ENCODE measurements at regions not wholly inside any gene's neighbourhood (a gene's known extent, or its start where the extent isn't known, plus 50 kb on each side); places are given as distances from the start of the nearest gene placed in this dataset.

DNA sequence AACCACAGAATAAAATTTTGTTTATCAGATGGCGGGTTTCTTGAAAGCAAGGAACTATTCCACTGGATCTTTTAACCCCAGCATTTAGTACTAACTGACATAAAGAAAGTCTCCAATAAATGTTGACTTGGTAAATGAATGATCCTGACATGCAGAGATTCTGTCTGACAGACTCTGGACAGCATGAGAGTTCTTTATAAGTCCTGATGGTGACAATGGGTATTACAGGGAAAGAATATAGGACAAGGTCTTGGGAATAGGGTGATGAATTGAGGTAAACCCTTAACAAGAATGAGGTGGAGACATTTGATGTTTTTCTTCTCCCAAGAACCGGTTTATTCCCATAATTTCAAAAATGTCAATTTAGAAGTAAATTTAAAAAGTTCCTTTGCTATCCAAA is 453.9 kb downstream of the TUSC1 start:
- H3K36me3 Mint-ChIP-seq (ENCODE audit: low read depth): no peaks in the 10 kb centered on the region
- intact Hi-C loops (cut with micrococcal nuclease): loop anchor here (10.0 kb wide), 1 partner anchor 350 kb away; no protein-coding TSS in a partner anchor
- ATAC-seq: no peak
- H3K4me3 Mint-ChIP-seq: no peak overlapping the region
- DNase-seq: no peak
- TF ChIP-seq, protein P1, sequence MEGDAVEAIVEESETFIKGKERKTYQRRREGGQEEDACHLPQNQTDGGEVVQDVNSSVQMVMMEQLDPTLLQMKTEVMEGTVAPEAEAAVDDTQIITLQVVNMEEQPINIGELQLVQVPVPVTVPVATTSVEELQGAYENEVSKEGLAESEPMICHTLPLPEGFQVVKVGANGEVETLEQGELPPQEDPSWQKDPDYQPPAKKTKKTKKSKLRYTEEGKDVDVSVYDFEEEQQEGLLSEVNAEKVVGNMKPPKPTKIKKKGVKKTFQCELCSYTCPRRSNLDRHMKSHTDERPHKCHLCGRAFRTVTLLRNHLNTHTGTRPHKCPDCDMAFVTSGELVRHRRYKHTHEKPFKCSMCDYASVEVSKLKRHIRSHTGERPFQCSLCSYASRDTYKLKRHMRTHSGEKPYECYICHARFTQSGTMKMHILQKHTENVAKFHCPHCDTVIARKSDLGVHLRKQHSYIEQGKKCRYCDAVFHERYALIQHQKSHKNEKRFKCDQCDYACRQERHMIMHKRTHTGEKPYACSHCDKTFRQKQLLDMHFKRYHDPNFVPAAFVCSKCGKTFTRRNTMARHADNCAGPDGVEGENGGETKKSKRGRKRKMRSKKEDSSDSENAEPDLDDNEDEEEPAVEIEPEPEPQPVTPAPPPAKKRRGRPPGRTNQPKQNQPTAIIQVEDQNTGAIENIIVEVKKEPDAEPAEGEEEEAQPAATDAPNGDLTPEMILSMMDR (IDR thresholded peaks at IDR 0.05): no peak
- no peaks in the 10 kb centered on the region for H3K27me3 Mint-ChIP-seq
- no peak overlapping the region for H3K27ac Mint-ChIP-seq
- CTCF ChIA-PET: no interaction called here
- POLR2A ChIA-PET: interaction anchor here (0.6 kb wide), 1 partner anchor 34 kb away, joined by 3 read pairs; no protein-coding TSS in a partner anchor
- H3K9me3 Mint-ChIP-seq: peaks cover 11% of the 10 kb centered on the region
- no peaks in the 10 kb centered on the region for H3K4me1 Mint-ChIP-seq (ENCODE audit: low read depth)

DNA sequence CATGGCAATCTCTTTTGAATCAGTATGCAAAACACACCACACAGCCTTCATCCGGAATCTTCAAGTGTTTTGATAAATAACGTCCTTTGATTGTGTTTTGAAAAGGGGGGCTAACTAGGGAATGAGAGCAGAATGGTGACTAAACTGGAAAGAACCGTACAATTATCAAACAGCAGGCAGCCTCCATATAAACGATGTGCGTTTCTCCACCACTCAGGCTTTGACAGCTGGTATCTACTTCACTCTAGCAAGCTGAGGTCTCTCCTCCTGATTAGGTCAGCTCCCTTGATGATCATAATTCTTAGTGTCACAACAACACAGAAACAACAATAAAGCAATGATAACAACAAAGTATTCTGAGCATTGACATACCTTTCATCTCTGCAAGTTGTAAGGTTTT is 465.9 kb downstream of the TUSC1 start:
- peaks cover 14% of the 10 kb centered on the region for H3K9me3 Mint-ChIP-seq
- H3K4me1 Mint-ChIP-seq (ENCODE audit: low read depth): no peaks in the 10 kb centered on the region
- CTCF ChIA-PET: no interaction called here
- TF ChIP-seq, protein P1 (IDR thresholded peaks at IDR 0.05): no peak
- no peak overlapping the region for H3K4me3 Mint-ChIP-seq
- ATAC-seq (no peak), DNase-seq (no peak)
- no peaks in the 10 kb centered on the region for H3K36me3 Mint-ChIP-seq (ENCODE audit: low read depth)
- no peak overlapping the region for H3K27ac Mint-ChIP-seq
- POLR2A ChIA-PET: no interaction called here
- intact Hi-C loops (cut with micrococcal nuclease): no loop called here
- no peaks in the 10 kb centered on the region for H3K27me3 Mint-ChIP-seq

DNA sequence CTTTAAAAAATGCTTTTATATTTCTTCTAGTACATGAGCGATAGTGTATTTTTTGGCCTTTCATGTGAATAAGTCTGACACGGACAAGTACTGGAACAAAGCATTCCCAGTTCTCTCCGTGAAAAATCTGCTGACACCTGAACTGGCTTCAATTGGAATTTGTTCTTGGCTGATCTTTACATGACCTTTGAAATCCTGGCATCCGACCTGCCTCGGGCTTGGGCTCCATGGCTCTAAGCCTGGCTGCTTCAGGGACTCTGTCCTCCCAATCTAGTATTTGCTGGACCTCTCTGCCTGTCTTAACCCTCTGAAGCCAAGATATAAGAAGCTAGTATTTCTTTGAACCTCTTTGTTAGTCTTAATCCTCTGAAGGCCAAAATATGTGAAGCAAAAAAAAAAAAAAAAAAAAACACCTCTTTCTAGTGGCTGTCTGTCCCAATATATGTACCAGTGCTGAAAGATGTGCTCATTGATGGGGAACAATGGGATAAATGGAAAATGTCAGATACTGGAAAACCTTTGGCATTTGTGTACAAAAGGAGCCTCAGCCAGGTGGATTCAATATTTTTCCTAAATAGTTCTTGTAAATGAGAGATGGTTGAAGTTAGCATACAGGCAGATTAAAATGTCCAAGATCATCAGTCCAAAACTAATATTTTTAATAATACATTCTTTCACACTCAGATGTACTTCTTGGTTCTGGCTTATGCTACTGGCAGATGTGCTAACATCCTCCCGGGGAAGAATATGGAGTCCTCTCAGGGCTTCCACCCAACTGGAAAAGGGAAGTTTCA is 470.6 kb downstream of the TUSC1 start:
- ChIA-PET POLR2A (no interaction called here), CTCF (no interaction called here)
- Mint-ChIP-seq H3K4me1 (ENCODE audit: low read depth) (no peaks in the 10 kb centered on the region), H3K4me3 (no peak overlapping the region), H3K27me3 (no peaks in the 10 kb centered on the region), H3K36me3 (ENCODE audit: low read depth) (no peaks in the 10 kb centered on the region), H3K9me3 (peaks cover 17% of the 10 kb centered on the region), H3K27ac (no peak overlapping the region)
- no peak for ATAC-seq
- intact Hi-C loops (cut with micrococcal nuclease): no loop called here
- DNase-seq: no peak
- TF ChIP-seq, protein P1 (IDR thresholded peaks at IDR 0.05): no peak

DNA sequence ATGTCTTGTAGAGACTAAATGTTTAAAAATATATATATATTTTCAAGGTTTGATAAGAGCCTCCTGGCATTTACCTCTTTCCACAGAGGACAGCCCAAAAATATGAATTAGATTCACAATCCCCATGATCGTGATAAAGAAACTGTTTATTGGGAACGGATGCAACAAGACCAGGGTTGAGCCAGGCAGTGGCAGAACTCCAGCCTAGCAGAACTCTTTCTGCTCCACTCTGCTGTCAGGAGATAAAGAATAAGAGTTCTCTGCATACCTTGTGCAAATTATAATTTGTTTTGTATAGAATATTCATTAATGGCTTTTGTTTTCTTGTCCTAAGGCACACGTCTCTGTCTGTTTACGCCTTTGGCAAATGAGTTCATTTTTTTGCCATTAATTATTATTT is 472.2 kb downstream of the TUSC1 start:
- TF ChIP-seq, protein P1 (IDR thresholded peaks at IDR 0.05): no peak
- CTCF ChIA-PET: no interaction called here
- DNase-seq: no peak
- Mint-ChIP-seq H3K36me3 (ENCODE audit: low read depth) (no peaks in the 10 kb centered on the region), H3K27me3 (no peaks in the 10 kb centered on the region), H3K27ac (no peak overlapping the region), H3K4me1 (ENCODE audit: low read depth) (no peaks in the 10 kb centered on the region), H3K9me3 (peaks cover 12% of the 10 kb centered on the region), H3K4me3 (no peak overlapping the region)
- ATAC-seq: no peak
- intact Hi-C loops (cut with micrococcal nuclease): no loop called here
- POLR2A ChIA-PET: no interaction called here

DNA sequence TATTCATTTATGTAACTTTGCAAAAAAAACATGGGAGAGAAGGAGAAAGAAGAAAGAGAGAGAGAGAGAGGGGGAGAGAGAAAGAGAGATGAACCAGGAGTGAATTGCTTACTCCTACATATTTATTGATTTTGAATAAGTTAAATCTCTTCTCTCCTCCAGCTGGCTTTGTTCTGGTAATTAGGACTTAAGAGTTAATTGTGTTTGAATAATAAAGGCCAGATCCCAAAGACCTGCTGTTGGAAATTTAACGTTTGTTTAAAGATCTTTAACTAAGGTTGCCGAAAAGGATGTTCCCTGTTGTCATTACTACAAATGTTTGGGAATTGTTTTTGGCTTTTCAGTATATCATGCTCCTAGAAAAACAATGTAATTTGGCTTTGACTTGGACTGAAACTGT is 473.0 kb downstream of the TUSC1 start:
- ATAC-seq: no peak

More for the DNA sequence above, 473.0 kb downstream of the TUSC1 start:
- H3K36me3 Mint-ChIP-seq (ENCODE audit: low read depth): no peaks in the 10 kb centered on the region
- H3K27ac Mint-ChIP-seq: no peak overlapping the region
- intact Hi-C loops (cut with micrococcal nuclease): no loop called here
- no peak for DNase-seq
- TF ChIP-seq, protein P1 (IDR thresholded peaks at IDR 0.05): no peak
- H3K9me3 Mint-ChIP-seq: peaks cover 13% of the 10 kb centered on the region
- H3K27me3 Mint-ChIP-seq: no peaks in the 10 kb centered on the region
- no peak overlapping the region for H3K4me3 Mint-ChIP-seq
- ChIA-PET POLR2A (no interaction called here), CTCF (no interaction called here)
- no peaks in the 10 kb centered on the region for H3K4me1 Mint-ChIP-seq (ENCODE audit: low read depth)

Data from activated CD8-positive, alpha-beta T cell treated with anti-CD3 and anti-CD28 coated beads for 36 hours (primary cell).